ENCODE measurements at regions not wholly inside any gene's neighbourhood (a gene's known extent, or its start where the extent isn't known, plus 50 kb on each side); places are given as distances from the start of the nearest gene placed in this dataset.
"Not testable (repeated sequence)": the region's sequence is repeated elsewhere in the genome, so short reads cannot be mapped to it uniquely, and the experiment has no call there.

DNA sequence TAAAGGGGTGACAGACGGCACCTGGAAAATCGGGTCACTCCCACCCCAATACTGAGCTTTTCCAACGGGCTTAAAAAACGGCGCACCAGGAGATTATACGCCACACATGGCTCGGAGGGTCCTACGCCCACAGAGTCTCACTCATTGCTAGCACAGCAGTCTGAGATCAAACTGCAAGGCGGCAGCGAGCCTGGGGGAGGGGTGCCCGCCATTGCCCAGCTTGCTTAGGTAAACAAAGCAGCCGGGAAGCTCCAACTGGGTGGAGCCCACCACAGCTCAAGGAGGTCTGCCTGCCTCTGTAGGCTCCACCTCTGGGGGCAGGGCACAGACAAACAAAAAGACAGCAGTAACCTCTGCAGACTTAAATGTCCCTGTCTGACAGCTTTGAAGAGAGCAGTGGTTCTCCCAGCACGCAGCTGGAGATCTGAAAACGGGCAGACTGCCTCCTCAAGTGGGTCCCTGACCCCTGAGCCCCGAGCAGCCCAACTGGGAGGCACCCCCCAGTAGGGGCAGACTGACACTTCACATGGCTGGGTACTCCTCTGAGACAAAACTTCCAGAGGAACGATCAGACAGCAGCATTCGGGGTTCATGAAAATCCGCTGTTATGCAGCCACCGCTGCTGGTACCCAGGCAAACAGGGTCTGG is 162.8 kb upstream of the GJE1 start:
- not testable (repeated sequence) for DNase-seq (ENCODE audit: low read depth)

DNA sequence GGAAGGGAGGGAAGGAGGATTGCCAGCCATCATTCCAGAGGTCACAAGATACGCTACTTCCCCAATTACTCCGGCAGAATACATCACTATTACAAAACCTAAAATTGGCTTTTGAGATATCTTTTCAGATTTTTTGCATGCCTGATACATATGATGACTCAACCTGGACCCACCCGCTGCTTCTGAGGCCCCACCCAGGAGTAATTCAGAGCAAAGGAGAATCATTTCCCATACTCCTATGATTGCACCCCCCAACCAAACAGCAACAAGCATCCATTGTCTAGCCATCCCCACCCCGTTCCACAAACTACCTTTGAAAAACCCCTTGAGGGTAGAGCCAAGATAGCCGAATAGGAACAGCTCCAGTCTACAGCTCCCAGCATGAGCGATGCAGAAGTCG is 163.5 kb upstream of the GJE1 start:
- no peak for DNase-seq (ENCODE audit: low read depth)

DNA sequence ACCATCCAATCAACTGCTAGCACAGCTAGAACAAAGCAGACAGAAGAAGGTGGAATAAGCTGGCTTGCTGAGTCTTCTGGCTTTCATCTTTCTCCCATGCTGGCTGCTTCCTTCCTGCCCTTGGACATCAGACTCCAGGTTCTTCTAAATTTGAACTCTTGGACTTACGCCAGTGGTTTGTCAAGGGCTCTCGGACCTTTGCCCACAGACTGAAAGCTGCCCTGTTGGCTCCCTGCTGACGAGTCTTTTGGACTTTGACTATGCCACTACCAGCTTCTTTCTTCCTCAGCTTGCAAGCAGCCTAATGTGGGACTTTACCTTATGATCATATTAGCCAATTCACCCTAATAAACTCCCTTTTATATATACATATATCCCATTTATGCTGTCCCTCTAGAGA is 164.1 kb upstream of the GJE1 start:
- no peak for DNase-seq (ENCODE audit: low read depth)

DNA sequence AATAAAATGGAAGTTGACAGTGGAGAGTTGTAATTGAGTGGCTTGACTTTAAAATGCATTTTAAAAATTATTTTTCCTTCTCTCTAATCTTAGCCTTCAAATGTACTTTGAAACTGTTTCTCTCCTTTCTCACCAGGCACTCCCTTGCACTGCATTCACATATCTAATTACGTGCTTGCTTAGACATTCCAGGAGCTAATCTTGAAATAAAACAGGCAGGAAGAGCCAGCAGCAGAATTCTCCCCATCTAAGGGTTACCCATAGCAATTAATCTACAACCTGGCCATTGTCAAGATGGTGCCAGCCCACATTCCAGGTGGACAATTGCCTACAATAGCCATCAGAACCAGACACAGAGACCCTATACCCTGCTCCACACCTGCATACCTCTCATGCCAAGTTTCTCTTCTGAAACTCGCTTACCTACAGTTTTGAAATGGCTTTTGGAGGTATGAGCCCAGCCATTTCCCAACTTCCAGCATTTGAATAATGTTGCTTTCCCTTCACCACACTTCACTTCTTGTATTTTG is 167.6 kb upstream of the GJE1 start:
- no peak for DNase-seq (ENCODE audit: low read depth)

DNA sequence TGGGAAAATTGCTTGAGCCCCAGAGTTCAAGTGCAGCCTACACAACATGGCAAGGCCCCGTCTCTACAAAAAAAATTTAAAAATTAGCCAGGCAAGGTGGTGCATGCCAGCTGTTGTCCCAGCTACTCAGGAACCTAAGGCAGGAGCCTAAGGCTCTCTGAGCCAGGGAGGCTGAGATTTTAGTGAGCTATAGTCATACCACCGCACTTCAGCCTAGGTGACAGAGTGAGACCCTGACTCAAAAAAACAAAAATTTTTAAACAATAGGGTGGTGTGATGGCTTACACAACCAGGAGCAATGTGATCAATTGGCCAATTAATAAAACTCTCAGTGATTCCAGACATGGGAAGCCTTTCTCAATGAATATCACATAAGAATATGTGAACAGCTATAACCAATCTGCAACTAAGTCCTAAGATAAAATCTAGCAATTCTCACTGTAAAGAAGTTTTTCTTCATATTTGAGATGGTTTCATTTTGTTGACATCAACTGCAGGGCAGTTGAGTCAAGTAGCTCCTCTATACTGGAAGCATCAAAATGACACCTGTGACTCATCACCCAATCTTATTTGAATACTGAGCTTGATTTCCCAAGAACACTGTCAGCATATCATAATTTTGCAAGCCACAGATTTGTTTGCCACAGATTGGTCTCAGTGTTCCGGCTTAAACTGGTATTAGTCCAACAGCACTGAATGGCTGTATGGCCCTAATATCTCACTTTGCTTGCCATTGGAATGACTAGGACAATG is 169.0 kb upstream of the GJE1 start:
- no peak for DNase-seq (ENCODE audit: low read depth)

DNA sequence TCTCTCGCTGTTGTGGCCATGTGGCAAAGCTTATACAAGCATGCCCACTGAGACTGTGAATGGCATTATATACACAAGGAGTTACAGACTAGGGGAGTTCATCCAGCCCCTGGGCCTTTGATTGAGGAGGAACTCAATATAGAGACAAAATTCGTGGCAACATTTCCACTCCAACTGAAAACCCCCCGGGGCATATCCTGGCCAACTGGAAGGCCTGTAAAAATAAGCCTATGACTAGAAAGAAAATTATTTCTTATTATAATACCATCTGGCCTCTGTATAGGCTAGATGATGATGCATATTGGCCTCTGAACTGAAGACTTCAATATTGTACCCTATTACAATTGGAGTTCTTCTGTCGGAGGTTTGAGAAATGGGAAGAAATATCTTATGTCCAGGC is 175.5 kb upstream of the GJE1 start:
- no peak for DNase-seq (ENCODE audit: low read depth)

DNA sequence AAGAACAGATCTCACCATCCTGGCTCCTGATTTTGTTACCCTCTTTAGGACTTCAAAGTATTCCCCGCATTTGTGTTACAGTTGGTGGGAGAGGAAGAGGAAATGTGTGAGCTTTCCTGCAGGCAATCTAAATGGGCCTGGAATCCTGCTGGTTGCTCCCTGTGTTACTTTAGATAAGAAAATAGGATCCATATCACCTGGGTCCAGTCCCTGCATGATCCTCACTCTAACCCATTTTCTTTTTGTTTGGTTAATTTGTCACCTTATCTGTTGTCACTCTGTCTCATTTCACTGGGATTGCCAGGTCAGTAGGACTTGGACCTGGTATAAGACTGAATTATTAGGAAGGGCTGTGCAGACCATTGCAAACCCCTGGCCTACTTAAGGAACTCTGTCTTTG is 175.9 kb upstream of the GJE1 start:
- DNase-seq (ENCODE audit: low read depth): no peak

DNA sequence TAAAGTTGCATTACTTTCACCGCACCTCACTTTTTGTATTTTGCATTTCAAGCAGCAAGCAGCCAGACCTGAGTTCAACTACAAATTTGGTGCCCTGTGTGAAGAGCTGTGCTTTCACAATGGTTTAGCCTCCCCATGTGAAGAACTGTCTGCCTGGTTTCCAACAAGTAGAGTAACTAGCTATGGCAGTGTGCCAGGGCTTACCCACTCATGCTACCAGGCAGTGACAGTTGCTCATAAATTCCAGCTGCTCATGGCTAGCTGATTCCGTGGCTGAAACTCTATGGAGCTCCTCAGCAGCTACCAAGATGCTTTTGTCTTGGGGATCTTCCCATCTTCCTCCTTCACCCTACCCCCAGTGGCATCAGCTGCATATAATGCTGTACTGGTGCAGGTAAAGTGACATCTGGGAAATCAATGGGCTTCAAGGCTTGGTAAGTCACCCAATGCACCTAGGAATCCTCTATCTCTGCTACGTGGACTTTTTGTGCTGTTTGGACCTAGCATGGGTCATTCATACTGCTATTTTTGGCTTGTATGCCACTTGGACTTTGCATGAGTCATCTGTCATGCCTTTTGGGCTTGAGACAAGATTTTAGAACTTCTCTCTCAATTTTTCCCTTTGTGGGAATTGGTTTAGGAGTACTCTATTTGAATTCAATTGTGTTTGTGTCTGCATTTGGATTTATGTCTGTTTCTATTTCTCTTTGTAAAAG is 176.5 kb upstream of the GJE1 start:
- no peak for DNase-seq (ENCODE audit: low read depth)

DNA sequence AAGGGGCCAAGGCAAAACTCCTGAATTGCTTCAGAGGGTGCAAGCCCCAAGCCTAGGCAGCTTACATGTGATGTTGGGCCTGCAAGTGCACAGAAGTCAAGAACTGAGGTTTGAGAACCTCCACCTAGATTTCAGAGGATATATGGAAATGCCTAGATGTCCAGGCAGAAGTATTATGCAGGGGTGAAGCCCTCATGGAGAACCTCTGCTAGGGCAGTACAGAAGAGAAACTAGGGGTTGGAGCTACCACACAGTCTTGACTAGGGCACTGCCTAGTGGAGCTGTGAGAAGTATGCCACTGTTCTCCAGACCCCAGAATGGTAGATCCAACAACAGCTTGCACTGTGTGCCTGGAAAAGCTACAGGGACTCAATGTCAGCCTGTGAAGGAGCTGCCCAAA is 179.7 kb upstream of the GJE1 start:
- no peak for DNase-seq (ENCODE audit: low read depth)

DNA sequence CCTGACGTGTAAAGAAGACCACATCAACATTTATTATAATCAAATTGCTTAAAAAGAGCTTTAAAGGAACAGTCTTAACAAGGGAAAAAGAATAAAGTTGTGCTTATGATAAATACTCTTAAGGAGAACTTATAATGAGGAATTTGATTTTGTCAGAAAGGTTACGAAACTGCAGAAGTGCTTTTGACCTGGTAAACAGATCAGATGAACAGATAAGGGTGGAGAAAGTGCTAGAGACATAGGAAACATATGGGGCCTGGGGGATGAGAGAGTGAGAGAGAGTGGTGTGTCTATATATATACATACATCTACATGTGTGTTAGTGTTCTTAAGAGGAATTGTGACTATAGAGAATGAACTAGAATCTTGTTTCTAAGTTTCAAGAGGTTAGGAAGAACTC is 186.2 kb upstream of the GJE1 start:
- DNase-seq (ENCODE audit: low read depth): no peak

DNA sequence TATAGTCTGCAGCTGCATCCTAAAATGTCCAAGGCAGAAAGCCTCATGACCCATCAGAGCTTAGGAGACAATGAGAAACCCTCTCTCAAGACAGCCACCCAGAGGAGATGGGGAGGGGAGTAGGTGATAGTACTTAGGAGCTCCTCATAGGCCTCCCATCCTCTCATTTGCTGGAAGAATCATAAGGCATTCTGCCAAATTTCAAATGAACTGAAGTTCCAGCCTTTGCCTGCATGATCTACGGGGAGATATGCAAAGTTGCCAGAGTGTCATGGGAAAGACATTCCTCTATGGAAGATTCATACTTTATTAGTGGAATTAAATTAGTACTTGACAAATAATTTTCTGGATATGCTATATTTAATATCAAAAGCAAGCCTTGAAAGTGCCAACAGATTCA is 194.1 kb upstream of the GJE1 start:
- DNase-seq (ENCODE audit: low read depth): no peak

DNA sequence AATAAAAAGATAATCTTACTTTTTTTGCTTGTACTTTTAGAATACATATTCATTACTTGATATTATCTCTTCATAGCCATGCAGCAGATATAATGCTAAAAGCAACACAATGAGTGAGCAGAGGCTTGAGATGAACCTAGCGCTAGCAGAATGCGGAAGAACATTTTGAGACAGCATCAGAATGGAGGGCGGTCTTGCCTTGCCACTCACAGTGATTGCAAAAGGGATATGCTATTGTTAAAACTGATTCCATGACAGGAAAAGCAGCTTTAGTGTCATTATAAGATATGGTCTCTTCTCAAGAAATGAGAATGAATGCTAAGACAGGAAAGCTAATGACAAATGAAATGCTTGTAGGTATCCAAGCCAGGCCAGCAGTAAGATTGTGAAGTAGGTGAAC is 200.0 kb upstream of the GJE1 start:
- no peak for DNase-seq (ENCODE audit: low read depth)

DNA sequence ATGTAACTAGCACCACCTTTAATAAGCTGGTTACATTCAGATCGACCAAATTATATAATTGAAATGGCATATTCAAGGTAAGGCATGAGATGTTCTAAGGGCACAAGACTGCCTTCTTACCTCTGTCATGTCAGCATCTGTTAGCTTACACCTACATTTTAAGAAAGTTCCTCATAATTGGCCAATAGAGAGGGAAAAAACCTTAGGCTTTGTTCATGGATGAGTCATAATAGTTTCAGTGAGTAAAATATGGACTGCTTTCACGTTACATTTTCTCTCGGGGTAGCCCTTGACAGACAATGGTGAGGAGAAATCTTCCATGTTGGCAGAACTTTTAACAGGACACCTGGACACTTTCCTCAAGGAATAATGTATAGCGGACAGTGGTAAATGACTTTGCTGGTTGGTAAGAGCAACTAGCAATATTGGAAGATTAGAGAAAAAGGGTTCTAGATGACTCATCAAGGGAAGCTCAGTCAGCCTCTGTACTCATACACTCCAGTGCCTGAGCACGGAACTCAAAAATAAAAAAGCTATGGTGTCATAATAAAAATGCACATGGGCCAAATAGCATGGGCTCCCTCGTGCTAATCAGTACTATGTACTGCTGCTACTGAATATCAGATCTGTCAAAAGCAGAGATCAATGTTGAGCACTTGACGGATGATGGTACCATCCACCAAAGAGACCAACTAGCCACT is 206.4 kb upstream of the GJE1 start:
- not testable (repeated sequence) for DNase-seq (ENCODE audit: low read depth)

DNA sequence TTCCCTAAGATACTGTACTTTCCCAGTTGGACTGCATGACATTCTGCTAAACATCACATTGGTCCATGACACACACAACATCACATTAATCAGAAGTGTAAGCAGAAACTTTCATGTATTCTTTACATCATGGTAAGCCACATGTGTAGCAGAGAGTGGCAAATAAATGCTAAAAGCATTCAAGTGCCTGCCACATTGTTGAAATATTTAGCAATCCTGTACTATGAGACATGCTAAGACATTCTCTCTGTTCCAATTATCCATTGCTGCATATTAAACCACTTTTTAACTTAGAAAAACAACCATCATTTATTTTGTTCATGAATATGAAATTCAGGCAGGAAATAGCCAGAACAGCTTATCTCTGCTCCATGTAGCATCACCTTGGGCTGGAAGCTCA is 207.7 kb upstream of the GJE1 start:
- DNase-seq (ENCODE audit: low read depth): no peak

DNA sequence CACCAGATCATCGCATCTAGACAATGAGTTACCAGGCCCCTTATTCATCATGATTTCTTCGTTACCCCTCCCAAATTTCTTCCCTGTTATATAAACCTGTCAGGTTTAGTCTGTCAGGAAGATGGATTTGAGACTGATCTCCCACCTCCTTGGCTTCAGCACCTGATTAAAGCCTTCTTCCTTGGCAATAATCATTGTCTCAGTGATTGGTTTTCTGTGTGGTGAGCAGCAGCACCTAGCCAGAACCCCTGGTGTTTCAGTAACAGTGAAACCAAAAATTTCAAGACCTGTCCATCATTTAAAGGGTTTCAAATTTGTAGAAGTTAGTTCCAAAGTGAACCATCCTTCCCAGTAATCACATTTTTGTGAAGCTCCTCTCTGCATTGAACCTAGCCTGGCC is 209.8 kb upstream of the GJE1 start:
- DNase-seq (ENCODE audit: low read depth): no peak

DNA sequence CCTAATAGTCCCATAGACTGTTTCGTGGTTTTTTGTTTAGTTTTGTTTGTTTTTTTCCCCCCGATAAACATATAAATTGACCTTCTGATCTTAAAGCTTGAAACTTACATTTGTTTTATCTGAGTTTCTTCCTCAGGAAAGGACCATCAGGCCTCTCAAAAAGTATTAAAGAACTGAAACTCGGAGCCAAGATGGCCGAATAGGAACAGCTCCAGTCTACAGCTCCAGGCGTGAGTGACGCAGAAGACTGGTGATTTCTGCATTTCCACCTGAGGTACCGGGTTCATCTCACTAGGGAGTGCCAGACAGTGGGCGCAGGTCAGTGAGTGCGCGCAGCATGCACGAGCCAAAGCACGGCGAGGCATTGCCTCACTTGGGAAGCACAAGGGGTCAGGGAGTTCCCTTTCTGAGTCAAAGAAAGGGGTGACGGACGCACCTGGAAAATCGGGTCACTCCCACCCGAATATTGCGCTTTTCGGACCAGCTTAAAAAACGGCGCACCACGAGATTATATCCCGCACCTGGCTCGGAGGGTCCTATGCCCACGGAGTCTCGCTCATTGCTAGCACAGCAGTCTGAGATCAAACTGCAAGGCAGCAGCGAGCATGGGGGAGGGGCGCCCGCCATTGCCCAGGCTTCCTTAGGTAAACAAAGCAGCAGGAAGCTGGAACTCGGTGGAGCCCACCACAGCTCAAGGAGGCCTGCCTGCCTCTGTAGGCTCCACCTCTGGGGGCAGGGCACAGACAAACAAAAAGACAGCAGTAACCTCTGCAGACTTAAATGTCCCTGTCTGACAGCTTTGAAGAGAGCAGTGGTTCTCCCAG is 215.8 kb upstream of the GJE1 start:
- not testable (repeated sequence) for DNase-seq (ENCODE audit: low read depth)

DNA sequence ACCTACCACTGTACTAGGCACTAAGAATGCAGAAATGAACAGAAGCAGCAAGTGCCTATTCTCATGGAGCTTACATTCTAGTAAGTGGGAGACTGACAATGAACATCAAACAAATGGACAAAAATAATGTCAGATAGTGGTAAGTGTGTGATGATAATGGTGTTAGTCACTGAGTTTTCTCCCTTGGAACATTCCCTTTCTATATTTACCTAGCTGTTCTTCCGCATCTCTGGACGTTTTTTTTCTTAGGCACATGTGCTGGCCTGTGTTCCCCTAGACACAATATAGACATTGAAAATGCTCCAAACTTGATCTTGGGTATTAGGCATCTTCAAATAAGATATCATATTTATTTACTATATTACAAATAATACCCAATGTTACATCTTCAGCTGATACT is 218.1 kb upstream of the GJE1 start:
- DNase-seq (ENCODE audit: low read depth): no peak

DNA sequence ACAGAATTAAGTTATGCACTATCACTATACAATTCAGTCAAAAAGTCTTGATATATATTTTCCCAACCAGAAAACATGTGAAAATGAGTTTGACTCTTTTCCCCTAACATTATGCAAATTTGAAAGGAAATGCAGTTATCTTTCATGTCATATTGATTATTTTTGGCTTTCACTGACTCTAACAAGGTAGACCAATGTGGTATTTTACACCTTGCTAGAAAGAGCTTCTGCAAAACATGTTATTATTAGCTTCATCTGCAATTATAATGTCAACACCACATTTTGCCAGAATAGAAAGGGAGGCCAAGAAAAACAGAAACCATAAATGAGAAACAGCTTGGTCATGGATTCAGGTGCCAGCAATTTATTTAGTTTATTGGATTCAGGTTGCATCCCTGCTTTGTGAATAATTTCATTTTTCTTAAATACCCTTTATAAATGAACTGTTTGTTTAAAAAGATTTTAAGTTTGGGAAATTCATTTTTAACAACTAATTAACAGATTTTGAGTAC is 226.1 kb upstream of the GJE1 start:
- no peak for DNase-seq (ENCODE audit: low read depth)

DNA sequence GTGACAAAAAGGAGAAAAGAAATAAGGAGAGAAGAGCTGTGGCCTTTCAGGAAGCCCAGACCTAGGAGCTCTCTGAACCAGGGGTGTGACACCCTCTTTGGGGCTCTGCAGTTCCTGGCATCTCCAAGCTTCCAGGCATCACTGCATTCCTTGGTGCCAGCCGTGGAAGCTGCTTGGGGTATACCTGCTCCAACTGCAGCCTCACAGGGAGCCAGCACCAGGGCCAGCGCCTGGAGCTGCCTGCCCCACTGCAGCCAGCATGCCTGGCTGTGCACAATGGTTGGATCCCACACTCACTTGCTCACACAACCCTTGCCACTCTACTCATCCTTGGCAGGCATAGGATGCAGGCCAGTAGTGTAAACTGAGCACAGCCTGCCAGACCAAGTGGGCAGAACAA is 242.1 kb upstream of the GJE1 start:
- no peak for DNase-seq (ENCODE audit: low read depth)

DNA sequence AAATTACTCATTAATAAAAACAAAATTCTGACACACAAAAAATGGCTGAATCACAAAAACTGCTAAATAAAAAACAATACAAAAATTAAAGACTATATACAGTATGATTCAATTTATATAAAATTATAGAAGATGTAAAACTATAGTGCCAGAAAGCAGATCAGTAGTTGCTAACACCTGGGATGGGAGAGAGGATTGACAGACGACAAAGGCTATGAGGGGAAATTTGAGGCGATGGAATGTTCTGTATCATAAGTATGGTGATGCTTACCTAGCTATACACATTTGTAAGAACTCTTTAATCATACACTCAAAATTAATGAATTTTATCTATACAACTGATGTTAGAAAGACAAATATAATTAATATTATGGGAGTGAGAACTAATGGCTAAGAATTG is 247.9 kb upstream of the GJE1 start:
- no peak for DNase-seq (ENCODE audit: low read depth)

DNA sequence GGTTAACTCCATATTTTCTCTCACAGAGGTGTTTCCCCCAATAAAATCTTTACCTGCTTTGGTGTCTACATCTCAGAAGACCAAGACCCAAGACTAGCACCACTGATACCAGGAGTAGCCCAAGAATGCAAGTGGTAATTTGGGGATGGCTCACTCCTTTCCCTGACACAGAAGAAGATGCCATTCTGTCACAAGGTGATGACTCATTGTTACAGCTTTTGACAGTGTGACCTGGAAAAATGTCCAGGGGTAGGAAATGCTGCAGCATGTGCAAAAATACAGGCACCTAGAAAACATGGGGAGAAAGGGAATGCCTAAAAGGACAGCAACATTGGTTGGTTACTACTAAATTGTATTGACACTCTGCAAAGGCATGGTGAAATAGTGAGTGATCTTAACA is 254.0 kb upstream of the GJE1 start:
- DNase-seq (ENCODE audit: low read depth): no peak

Measured in forelimb muscle (tissue), 1 donor.